ENCODE measurements at regions not wholly inside any gene's neighbourhood (a gene's known extent, or its start where the extent isn't known, plus 50 kb on each side); places are given as distances from the start of the nearest gene placed in this dataset.
"Not testable (repeated sequence)": the region's sequence is repeated elsewhere in the genome, so short reads cannot be mapped to it uniquely, and the experiment has no call there.

DNA sequence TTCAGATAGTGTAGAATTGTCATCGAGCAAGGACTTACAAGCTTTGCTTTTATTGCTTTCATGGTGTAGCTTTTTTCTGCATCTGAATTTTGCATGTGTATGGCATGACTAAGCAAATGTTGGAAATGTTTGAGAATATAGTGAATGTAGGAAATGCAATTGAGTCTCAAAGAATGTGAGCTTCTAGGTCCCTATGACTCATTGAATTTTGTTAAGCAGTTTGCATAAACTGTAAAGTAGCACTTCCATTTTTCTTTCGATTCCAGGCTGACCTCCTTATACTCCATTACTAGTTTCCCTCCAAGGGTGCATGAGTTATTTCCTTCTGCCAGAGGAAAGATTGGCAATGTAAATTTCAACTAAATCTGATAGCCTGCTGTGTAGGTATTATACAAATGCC, 619.2 kb downstream of the DIPK2A start:
- no peak for DNase-seq (ENCODE audit: insufficient read length)
- FAIRE-seq = no peak
- TF ChIP-seq POLR2AphosphoS5 (IDR thresholded peaks at IDR 0.05; ENCODE audit: low read depth, low read length) (no peak), POLR2A (IDR thresholded peaks at IDR 0.05; ENCODE audit: low read depth, low read length) (no peak), TAF1 (IDR thresholded peaks at IDR 0.05; ENCODE audit: borderline replicate concordance, low read depth, low read length) (no peak)

DNA sequence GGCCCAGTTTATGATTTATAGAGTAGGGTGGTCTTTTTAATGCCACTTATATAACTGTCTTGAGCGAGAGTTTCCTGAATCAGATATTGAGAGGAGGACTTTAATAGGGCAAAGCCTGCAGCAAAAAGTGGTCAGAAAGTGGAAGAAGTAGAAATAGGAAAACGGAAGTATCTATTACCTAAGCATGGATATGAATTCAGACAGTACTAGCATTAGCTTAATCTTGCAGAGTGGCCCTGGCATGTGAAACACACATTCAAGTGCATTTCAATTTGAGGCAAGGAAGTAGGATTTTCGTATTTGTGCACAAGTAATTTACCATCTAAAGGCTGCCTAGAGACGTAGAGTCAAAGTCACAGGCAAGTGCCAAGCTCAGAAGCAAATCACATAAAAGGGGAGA, 622.3 kb downstream of the DIPK2A start:
- no peak for FAIRE-seq
- TF ChIP-seq TAF1 (IDR thresholded peaks at IDR 0.05; ENCODE audit: borderline replicate concordance, low read depth, low read length) (no peak), POLR2AphosphoS5 (IDR thresholded peaks at IDR 0.05; ENCODE audit: low read depth, low read length) (no peak), POLR2A (IDR thresholded peaks at IDR 0.05; ENCODE audit: low read depth, low read length) (no peak)
- no peak for DNase-seq (ENCODE audit: insufficient read length)

DNA sequence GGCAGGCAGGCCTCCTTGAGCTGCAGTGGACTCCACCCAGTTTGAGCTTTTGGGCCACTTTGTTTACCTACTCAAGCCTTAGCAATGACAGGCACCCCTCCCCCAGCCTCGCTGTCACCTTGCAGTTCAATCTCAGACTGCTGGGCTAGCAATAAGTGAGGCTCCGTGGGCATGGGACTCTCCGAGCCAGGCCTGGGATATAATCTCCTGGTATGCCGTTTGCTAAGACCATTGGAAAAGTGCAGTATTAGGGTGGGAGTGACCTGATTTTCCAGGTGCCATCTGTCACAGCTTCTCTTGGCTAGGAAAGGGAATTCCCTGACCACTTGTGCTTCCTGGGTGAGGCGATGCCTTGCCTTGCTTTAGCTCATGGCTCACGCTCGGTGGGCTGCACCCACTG, 648.6 kb downstream of the DIPK2A start:
- FAIRE-seq; DNase-seq (ENCODE audit: insufficient read length): not testable (repeated sequence)

DNA sequence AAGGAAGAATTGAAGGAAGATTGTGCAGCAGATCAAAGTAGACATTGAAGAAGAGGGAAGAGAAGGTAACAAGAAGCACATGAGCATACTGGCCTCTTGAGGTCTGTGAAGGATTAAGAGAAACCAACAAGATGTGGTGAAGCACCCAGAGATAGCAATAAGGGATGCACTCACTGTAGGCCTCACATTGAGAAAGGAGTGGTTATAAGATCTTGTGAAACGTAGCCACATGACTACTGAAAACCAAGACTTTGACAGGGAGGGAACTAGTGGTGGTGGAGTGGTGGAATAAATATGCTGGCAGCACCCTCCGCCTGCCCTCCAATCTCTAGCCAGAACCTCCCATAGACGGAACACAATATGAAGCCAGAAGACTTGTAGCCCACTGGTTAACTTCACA, 651.2 kb downstream of the DIPK2A start:
- DNase-seq (ENCODE audit: insufficient read length) (no peak), FAIRE-seq (peak; percentile 58)
- TF ChIP-seq POLR2AphosphoS5 (IDR thresholded peaks at IDR 0.05; ENCODE audit: low read depth, low read length) (no peak), TAF1 (IDR thresholded peaks at IDR 0.05; ENCODE audit: borderline replicate concordance, low read depth, low read length) (no peak), POLR2A (IDR thresholded peaks at IDR 0.05; ENCODE audit: low read depth, low read length) (no peak)

DNA sequence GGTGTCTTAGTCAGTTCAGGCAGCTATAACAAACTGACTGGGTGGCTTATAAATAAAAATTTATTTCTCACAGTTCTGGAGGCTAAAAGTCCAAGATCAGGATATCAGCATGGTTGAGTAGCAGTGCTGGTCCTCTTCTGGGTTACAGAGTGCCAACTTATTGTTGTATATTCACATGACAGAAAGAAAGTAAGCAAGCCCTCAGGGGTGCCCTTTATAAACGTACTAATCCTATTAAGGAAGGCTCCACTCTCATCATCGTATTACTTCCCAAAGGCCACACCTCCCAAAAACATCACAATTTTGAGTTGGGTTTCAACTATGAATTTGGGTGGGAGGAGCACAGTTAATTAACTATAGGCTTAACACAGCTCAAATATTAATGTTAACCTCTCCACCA, 653.0 kb downstream of the DIPK2A start:
- TF ChIP-seq POLR2AphosphoS5 (IDR thresholded peaks at IDR 0.05; ENCODE audit: low read depth, low read length) (no peak), TAF1 (IDR thresholded peaks at IDR 0.05; ENCODE audit: borderline replicate concordance, low read depth, low read length) (no peak), POLR2A (IDR thresholded peaks at IDR 0.05; ENCODE audit: low read depth, low read length) (no peak)
- FAIRE-seq = no peak
- DNase-seq (ENCODE audit: insufficient read length) = no peak

DNA sequence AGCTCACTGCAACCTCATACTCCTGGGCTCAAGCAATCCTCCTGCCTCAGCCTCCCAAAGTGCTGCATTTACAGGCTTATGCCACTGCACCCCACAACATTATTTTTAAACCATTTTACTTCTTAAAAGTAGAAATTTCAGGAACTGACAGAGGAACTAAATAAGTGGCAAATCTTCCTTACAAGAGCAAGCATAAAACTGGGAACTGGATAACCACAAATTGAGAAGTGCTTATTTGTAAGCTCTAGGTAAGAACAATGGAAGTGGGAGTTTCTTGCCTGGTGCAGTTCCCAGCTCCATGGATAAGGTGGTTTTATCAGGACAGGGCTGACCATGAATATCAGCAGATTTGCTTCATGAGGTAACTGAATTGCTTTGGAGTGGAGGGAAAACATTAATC, 655.2 kb downstream of the DIPK2A start:
- no peak for FAIRE-seq
- TF ChIP-seq TAF1 (IDR thresholded peaks at IDR 0.05; ENCODE audit: borderline replicate concordance, low read depth, low read length) = no peak
- no peak for TF ChIP-seq POLR2AphosphoS5 (IDR thresholded peaks at IDR 0.05; ENCODE audit: low read depth, low read length)
- TF ChIP-seq POLR2A (IDR thresholded peaks at IDR 0.05; ENCODE audit: low read depth, low read length) = no peak
- DNase-seq (ENCODE audit: insufficient read length) = no peak

DNA sequence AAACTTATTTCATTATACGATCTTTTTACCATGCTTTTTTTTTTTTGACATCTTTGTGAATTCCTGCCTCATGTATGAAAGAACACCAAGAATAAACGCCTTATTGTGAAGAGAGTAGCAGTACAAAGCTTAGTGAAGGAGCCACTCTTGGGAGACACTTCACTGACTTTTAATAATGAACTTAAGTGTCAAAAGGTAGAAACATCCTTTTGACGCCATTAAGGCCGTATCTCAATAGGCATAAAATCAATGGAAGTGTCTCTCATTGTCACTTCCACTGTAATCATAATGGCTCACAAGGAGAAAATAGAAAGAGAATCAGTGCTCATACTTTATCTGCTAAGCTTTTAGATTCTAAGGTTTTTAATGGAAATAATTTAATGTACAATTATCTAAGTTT, 657.8 kb downstream of the DIPK2A start:
- TF ChIP-seq POLR2A (IDR thresholded peaks at IDR 0.05; ENCODE audit: low read depth, low read length) = no peak
- TF ChIP-seq TAF1 (IDR thresholded peaks at IDR 0.05; ENCODE audit: borderline replicate concordance, low read depth, low read length) = no peak
- no peak for TF ChIP-seq POLR2AphosphoS5 (IDR thresholded peaks at IDR 0.05; ENCODE audit: low read depth, low read length)
- DNase-seq (ENCODE audit: insufficient read length) = no peak
- no peak for FAIRE-seq

DNA sequence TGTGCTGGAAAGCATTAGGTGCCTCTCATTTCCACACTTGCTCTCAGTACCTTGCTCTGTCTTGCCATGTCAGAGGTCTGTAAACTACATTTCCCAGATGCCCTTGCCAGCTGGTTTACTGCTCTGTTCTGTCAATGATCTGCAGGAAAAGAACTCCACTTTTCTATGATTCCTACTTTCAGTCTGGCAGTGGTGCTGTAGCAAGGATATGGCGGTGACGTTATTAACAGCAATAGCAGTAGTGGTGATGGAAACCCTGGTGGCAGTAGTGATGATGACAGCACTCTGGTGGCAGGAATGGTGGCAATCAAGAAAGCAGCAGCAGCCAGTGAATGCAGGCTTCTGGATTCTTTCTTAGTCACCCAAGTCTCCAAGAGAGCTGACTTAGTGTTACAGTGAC, 665.2 kb downstream of the DIPK2A start:
- TF ChIP-seq TAF1 (IDR thresholded peaks at IDR 0.05; ENCODE audit: borderline replicate concordance, low read depth, low read length) (no peak), POLR2A (IDR thresholded peaks at IDR 0.05; ENCODE audit: low read depth, low read length) (no peak), POLR2AphosphoS5 (IDR thresholded peaks at IDR 0.05; ENCODE audit: low read depth, low read length) (no peak)

DNA sequence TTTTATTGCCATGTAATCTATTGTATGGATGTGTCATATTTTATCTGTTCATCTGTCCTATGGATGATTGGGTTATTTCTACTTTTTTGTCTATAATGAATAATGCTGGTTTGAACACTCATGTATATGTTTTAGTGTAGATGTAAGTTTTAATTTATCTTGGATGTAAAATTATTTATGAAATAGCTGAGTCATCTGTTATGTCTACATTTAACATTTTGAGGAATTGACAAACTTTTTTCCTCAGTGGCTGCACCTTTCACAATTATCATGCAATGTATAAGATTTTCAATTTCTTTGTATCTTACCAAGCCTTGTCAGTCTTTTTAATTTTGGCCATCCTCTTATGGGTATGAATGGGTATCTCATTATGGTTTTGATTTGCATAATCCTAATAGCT, 666.4 kb downstream of the DIPK2A start:
- no peak for FAIRE-seq
- no peak for DNase-seq (ENCODE audit: insufficient read length)
- TF ChIP-seq TAF1 (IDR thresholded peaks at IDR 0.05; ENCODE audit: borderline replicate concordance, low read depth, low read length) = no peak
- no peak for TF ChIP-seq POLR2AphosphoS5 (IDR thresholded peaks at IDR 0.05; ENCODE audit: low read depth, low read length)
- no peak for TF ChIP-seq POLR2A (IDR thresholded peaks at IDR 0.05; ENCODE audit: low read depth, low read length)

More for the DNA sequence above, 665.2 kb downstream of the DIPK2A start:
- DNase-seq (ENCODE audit: insufficient read length) (no peak), FAIRE-seq (no peak)

DNA sequence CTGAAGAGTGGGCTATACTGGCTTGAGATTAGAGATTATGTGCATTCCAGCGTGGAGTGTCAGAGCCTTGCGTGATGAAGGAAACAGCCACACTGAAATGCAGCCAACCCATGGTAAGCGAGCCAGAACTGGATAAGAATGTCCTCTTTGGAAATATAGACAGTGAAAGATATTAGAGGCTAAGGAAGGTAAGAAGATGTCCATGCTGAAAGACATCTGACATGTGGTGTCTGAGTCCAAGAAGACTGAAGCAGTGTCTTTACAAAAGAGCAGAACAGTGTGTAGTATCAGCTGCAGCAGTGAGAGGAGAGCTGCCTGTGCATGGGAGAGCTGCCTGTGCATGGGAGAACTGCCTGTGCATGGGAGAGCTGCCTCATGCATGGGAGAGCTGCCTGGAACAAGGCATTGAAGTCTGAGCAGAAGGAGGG, 672.2 kb downstream of the DIPK2A start:
- no peak for FAIRE-seq
- TF ChIP-seq POLR2A (IDR thresholded peaks at IDR 0.05; ENCODE audit: low read depth, low read length) = no peak
- TF ChIP-seq TAF1 (IDR thresholded peaks at IDR 0.05; ENCODE audit: borderline replicate concordance, low read depth, low read length) = no peak
- TF ChIP-seq POLR2AphosphoS5 (IDR thresholded peaks at IDR 0.05; ENCODE audit: low read depth, low read length) = no peak
- DNase-seq (ENCODE audit: insufficient read length) = no peak

DNA sequence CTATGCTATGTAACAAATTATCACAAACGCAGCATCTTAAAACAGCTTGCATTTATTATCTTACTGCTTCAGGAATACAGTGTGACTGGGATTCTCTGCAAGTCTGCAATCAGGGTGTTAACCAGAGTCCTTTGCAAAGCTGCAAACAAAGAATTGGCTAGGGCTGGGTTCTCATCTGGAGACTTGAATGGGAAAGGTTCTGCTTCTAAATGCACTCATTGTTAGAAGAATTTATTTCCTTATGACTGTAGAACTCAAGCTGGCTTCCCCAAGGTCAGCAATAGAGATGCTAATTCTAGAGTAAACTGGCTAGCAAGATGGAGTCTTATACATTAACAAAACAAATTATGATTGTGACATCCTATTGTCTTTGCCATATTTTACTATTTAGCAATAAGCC, 673.7 kb downstream of the DIPK2A start:
- no peak for DNase-seq (ENCODE audit: insufficient read length)
- TF ChIP-seq POLR2AphosphoS5 (IDR thresholded peaks at IDR 0.05; ENCODE audit: low read depth, low read length) (no peak), POLR2A (IDR thresholded peaks at IDR 0.05; ENCODE audit: low read depth, low read length) (no peak), TAF1 (IDR thresholded peaks at IDR 0.05; ENCODE audit: borderline replicate concordance, low read depth, low read length) (no peak)
- no peak for FAIRE-seq

DNA sequence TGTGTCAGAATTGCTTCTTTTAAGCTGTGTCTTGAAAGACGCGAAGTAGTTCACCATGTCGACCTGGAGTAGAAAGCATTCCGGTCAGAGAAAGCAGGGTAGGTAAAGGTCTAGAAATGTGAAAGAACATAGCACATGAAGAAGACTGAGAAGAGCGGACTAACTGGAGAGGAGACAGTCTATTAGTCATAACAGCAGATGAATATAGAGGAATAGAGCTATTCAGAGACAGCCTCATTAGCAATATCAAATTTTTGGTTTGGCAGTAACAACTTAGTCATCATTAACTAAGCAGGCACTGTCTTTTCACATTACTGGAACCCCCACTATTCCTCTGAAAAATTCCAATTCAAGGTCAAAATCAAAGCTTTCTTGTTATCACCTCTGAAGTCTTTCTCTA, 678.8 kb downstream of the DIPK2A start:
- no peak for DNase-seq (ENCODE audit: insufficient read length)
- FAIRE-seq = no peak
- TF ChIP-seq POLR2A (IDR thresholded peaks at IDR 0.05; ENCODE audit: low read depth, low read length) = no peak
- no peak for TF ChIP-seq POLR2AphosphoS5 (IDR thresholded peaks at IDR 0.05; ENCODE audit: low read depth, low read length)
- TF ChIP-seq TAF1 (IDR thresholded peaks at IDR 0.05; ENCODE audit: borderline replicate concordance, low read depth, low read length) = no peak

DNA sequence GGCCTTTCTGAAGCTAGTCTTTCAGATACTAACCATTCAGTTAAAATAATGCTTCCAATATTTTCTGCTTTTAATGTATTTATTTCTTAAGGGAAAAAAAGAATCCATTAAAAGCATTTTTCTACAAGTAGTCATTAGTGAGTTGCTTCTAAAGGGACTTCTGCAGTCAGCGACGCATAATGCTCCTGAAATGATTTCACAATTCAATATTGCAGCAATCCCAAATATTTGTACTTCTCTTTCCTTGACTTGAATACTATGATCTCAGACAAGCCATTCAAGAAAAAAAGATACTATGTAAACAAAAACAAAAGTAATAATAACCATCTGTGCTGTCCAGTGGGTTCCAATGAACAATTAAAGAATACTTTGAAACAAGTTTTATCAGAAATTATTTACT, 681.0 kb downstream of the DIPK2A start:
- TF ChIP-seq POLR2A (IDR thresholded peaks at IDR 0.05; ENCODE audit: low read depth, low read length) (no peak), POLR2AphosphoS5 (IDR thresholded peaks at IDR 0.05; ENCODE audit: low read depth, low read length) (no peak), TAF1 (IDR thresholded peaks at IDR 0.05; ENCODE audit: borderline replicate concordance, low read depth, low read length) (no peak)
- DNase-seq (ENCODE audit: insufficient read length) (no peak), FAIRE-seq (no peak)
